ENCODE measurements at regions not wholly inside any gene's neighbourhood (a gene's known extent, or its start where the extent isn't known, plus 50 kb on each side); places are given as distances from the start of the nearest gene placed in this dataset.

- DNase-seq: no peak
These were observed 359.3 kb upstream of the TNP1 start for GRCh38 chr2:217219164-217219520.

- DNase-seq: no peak
These were observed 358.7 kb upstream of the TNP1 start for GRCh38 chr2:217218269-217219163.

- DNase-seq: no peak
These were observed 357.1 kb upstream of the TNP1 start for GRCh38 chr2:217216982-217217381.

- DNase-seq: no peak
These were observed 356.5 kb upstream of the TNP1 start for GRCh38 chr2:217216316-217216715.

- no peak for DNase-seq
These were observed 356.0 kb upstream of the TNP1 start for GRCh38 chr2:217215877-217216276.

GRCh38 chr2:217208867-217209266, 349.0 kb upstream of the TNP1 start:
- no peak for DNase-seq

GRCh38 chr2:217207699-217208010, 347.8 kb upstream of the TNP1 start:
- no peak for DNase-seq

GRCh38 chr2:217206907-217207698, 347.2 kb upstream of the TNP1 start:
- DNase-seq: no peak

GRCh38 chr2:217206016-217206725, 346.3 kb upstream of the TNP1 start:
- no peak for DNase-seq

GRCh38 chr2:217204358-217204757, 344.5 kb upstream of the TNP1 start:
- peak; percentile 26 for DNase-seq

- DNase-seq: no peak
These were observed 343.2 kb upstream of the TNP1 start for GRCh38 chr2:217203086-217203485.

GRCh38 chr2:217199255-217199630, 339.4 kb upstream of the TNP1 start:
- no peak for DNase-seq

- DNase-seq: no peak
These were observed 336.0 kb upstream of the TNP1 start for GRCh38 chr2:217195658-217196446.

GRCh38 chr2:217195016-217195415, 335.2 kb upstream of the TNP1 start:
- no peak for DNase-seq

- no peak for DNase-seq
These were observed 333.8 kb upstream of the TNP1 start for GRCh38 chr2:217193431-217194340.

GRCh38 chr2:217192366-217192765, 332.5 kb upstream of the TNP1 start:
- DNase-seq: no peak

GRCh38 chr2:217189747-217190146, 329.9 kb upstream of the TNP1 start:
- no peak for DNase-seq

- no peak for DNase-seq
These were observed 329.3 kb upstream of the TNP1 start for GRCh38 chr2:217189131-217189530.

- no peak for DNase-seq
These were observed 326.9 kb upstream of the TNP1 start for GRCh38 chr2:217186668-217187159.

GRCh38 chr2:217186152-217186551, 326.3 kb upstream of the TNP1 start:
- no peak for DNase-seq

- DNase-seq: no peak
These were observed 325.6 kb upstream of the TNP1 start for GRCh38 chr2:217185265-217185995.
